Esophagus squamous epithelium (tissue), 4 donors: ENCODE measurements at regions not wholly inside any gene's neighbourhood (a gene's known extent, or its start where the extent isn't known, plus 50 kb on each side); places are given as distances from the start of the nearest gene placed in this dataset.

Experiments
- CTCF ChIP-seq, 6 experiments: fragments of 450-650 bp in 4 of 6; fragments of 200-600 bp in 2 of 6; sonication (generic) in 2 of 6; IDR thresholded peaks; one replicate each; pipeline ENCODE4 v1.5.1; 2016 to 2019; ENCODE audit warnings: antibody characterized with exemption in 6 of 6, mild to moderate bottlenecking in 4 of 6, moderate library complexity in 4 of 6
- POLR2A ChIP-seq, 4 donors: fragments of 450-650 bp; IDR thresholded peaks; one replicate each; pipeline ENCODE4 v1.6.1; 2017; ENCODE audit warnings: antibody characterized with exemption in 4 of 4, mild to moderate bottlenecking in 4 of 4, moderate library complexity in 3 of 4

GRCh38 chr9:80520231-80520630, 948.5 kb downstream of the TLE4 start:
- TF ChIP-seq CTCF (IDR thresholded peaks at IDR 0.05) (no peak), POLR2A (IDR thresholded peaks at IDR 0.05) (no peak)
